ENCODE measurements at regions not wholly inside any gene's neighbourhood (a gene's known extent, or its start where the extent isn't known, plus 50 kb on each side); places are given as distances from the start of the nearest gene placed in this dataset.

GRCh38 chr16:8096211-8096610 lies 494.1 kb downstream of the TMEM114 start:
- Histone ChIP-seq H3K36me3 (no peaks in the 10 kb centered on the region), H3K4me3 (no peak overlapping the region), H3K27me3 (replicated peaks; ENCODE audit: insufficient read depth) (no peaks in the 10 kb centered on the region), H3K4me1 (replicated peaks) (no peaks in the 10 kb centered on the region), H3K9me3 (no peaks in the 10 kb centered on the region), H3K27ac (no peak overlapping the region)
- 79% methylated on average over 5 of the region's 5 CpGs for WGBS
- DNase-seq (ENCODE audit: low spot score), result no peak
- TF ChIP-seq POLR2A (IDR thresholded peaks at IDR 0.05) (no peak), POLR2AphosphoS5 (IDR thresholded peaks at IDR 0.05) (no peak)
- TF ChIP-seq, protein P1, sequence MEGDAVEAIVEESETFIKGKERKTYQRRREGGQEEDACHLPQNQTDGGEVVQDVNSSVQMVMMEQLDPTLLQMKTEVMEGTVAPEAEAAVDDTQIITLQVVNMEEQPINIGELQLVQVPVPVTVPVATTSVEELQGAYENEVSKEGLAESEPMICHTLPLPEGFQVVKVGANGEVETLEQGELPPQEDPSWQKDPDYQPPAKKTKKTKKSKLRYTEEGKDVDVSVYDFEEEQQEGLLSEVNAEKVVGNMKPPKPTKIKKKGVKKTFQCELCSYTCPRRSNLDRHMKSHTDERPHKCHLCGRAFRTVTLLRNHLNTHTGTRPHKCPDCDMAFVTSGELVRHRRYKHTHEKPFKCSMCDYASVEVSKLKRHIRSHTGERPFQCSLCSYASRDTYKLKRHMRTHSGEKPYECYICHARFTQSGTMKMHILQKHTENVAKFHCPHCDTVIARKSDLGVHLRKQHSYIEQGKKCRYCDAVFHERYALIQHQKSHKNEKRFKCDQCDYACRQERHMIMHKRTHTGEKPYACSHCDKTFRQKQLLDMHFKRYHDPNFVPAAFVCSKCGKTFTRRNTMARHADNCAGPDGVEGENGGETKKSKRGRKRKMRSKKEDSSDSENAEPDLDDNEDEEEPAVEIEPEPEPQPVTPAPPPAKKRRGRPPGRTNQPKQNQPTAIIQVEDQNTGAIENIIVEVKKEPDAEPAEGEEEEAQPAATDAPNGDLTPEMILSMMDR (IDR thresholded peaks at IDR 0.05), result no peak
- intact Hi-C loops (cut with DNase I), result no loop called here

DNA sequence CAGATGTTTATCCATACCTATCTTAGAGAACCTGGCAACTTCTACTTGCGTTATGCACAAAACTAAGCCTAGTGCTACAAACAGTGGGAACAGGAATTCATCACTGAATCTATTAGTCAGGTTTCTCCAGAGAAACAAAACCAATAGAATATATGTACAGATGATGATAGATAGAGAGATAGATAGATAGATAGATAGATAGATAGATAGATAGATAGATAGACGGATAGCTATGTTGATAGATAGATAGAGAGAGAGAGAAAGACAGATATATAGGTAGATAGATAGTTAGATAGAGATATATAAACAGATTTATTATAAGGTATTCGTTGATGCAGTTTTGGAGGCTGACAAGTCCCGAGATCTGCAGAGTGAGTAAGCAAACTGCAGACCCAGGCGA lies 495.6 kb downstream of the TMEM114 start:
- Histone ChIP-seq H3K27me3 (replicated peaks; ENCODE audit: insufficient read depth) (no peaks in the 10 kb centered on the region), H3K4me3 (no peak overlapping the region), H3K27ac (no peak overlapping the region), H3K4me1 (replicated peaks) (no peaks in the 10 kb centered on the region), H3K9me3 (no peaks in the 10 kb centered on the region), H3K36me3 (no peaks in the 10 kb centered on the region)
- 84% methylated on average over 5 of the region's 5 CpGs for WGBS
- TF ChIP-seq, protein P1 (IDR thresholded peaks at IDR 0.05), result no peak
- no peak for TF ChIP-seq POLR2A (IDR thresholded peaks at IDR 0.05)
- TF ChIP-seq POLR2AphosphoS5 (IDR thresholded peaks at IDR 0.05), result no peak
- DNase-seq (ENCODE audit: low spot score), result no peak
- intact Hi-C loops (cut with DNase I), result no loop called here

DNA sequence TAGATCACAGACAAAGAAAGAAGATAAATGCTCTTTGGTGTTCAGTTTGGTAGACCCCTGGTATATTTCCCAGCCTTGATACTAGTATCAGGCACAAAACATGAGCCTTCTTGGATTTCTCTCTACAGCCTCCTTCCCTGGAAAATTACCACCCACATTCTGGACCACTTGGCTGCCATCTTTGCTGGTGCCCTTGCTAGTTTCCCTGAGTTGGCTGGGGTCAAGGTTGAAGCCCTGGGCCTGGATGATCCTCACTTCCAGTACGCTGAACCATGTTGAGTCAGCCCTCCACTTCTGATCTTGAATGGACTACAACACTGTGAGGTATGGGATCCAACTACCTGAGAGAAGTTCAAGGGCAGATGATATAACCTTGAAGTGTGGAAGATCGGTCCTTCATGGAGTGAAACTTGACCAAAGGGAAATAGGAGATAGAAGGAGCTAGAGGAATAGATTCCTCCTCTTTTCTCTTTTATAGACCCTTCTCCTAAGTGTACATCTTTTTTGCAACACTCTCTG lies 501.4 kb downstream of the TMEM114 start:
- 98% methylated on average over 2 of the region's 2 CpGs for WGBS

GRCh38 chr16:8087597-8088289 lies 502.6 kb downstream of the TMEM114 start:
- no peak for DNase-seq (ENCODE audit: low spot score)
- no peaks in the 10 kb centered on the region for H3K36me3 ChIP-seq
- intact Hi-C loops (cut with DNase I), result no loop called here
- 62% methylated on average over 5 of the region's 5 CpGs for WGBS
- H3K4me1 ChIP-seq (replicated peaks), result no peaks in the 10 kb centered on the region
- H3K4me3 ChIP-seq, result no peak overlapping the region
- no peaks in the 10 kb centered on the region for H3K27me3 ChIP-seq (replicated peaks; ENCODE audit: insufficient read depth)
- TF ChIP-seq POLR2AphosphoS5 (IDR thresholded peaks at IDR 0.05) (no peak), POLR2A (IDR thresholded peaks at IDR 0.05) (no peak)
- TF ChIP-seq, protein P1 (IDR thresholded peaks at IDR 0.05), result no peak
- no peaks in the 10 kb centered on the region for H3K9me3 ChIP-seq
- no peak overlapping the region for H3K27ac ChIP-seq

More for the DNA sequence above, 501.4 kb downstream of the TMEM114 start:
- TF ChIP-seq POLR2AphosphoS5 (IDR thresholded peaks at IDR 0.05) (no peak), POLR2A (IDR thresholded peaks at IDR 0.05) (no peak)
- TF ChIP-seq, protein P1 (IDR thresholded peaks at IDR 0.05), result no peak
- no peak overlapping the region for H3K4me3 ChIP-seq
- no peaks in the 10 kb centered on the region for H3K27me3 ChIP-seq (replicated peaks; ENCODE audit: insufficient read depth)
- H3K4me1 ChIP-seq (replicated peaks), result no peaks in the 10 kb centered on the region
- H3K36me3 ChIP-seq, result no peaks in the 10 kb centered on the region
- no peak for DNase-seq (ENCODE audit: low spot score)
- no peaks in the 10 kb centered on the region for H3K9me3 ChIP-seq
- intact Hi-C loops (cut with DNase I), result no loop called here
- H3K27ac ChIP-seq, result no peak overlapping the region

GRCh38 chr16:8087146-8087545 lies 503.2 kb downstream of the TMEM114 start:
- no peaks in the 10 kb centered on the region for H3K27me3 ChIP-seq (replicated peaks; ENCODE audit: insufficient read depth)
- no peak overlapping the region for H3K4me3 ChIP-seq
- no peaks in the 10 kb centered on the region for H3K36me3 ChIP-seq
- no peaks in the 10 kb centered on the region for H3K4me1 ChIP-seq (replicated peaks)
- intact Hi-C loops (cut with DNase I), result no loop called here
- no peak for DNase-seq (ENCODE audit: low spot score)
- TF ChIP-seq POLR2A (IDR thresholded peaks at IDR 0.05) (no peak), POLR2AphosphoS5 (IDR thresholded peaks at IDR 0.05) (no peak)
- TF ChIP-seq, protein P1 (IDR thresholded peaks at IDR 0.05), result no peak
- no peak overlapping the region for H3K27ac ChIP-seq
- no peaks in the 10 kb centered on the region for H3K9me3 ChIP-seq
- WGBS, result 78% methylated on average over 2 of the region's 2 CpGs
